GM12892 (cell line): ENCODE measurements at regions not wholly inside any gene's neighbourhood (a gene's known extent, or its start where the extent isn't known, plus 50 kb on each side); places are given as distances from the start of the nearest gene placed in this dataset.
"Not testable (repeated sequence)": the region's sequence is repeated elsewhere in the genome, so short reads cannot be mapped to it uniquely, and the experiment has no call there.

Experiments
- DNase-seq: peaks from one replicate; pipeline ENCODE4 v3.0.0; 2011; ENCODE audit not compliant: insufficient read length
- FAIRE-seq: peaks from 2 replicates; lab custom pipeline; 2011; peaks lifted over from hg19 to GRCh38; lab: Jason Lieb, UNC
- POLR2A ChIP-seq: IDR thresholded peaks from 2 replicates; pipeline ENCODE4 v1.6.1; 2011; ENCODE audit warnings: low read depth, low read length, control low read depth
- POLR2AphosphoS5 ChIP-seq: IDR thresholded peaks from 2 replicates; pipeline ENCODE4 v1.6.1; 2011; ENCODE audit warnings: low read depth, low read length, control low read depth
- TAF1 ChIP-seq: IDR thresholded peaks from 2 replicates; pipeline ENCODE4 v1.6.1; 2011; ENCODE audit warnings: low read depth, mild to moderate bottlenecking, control low read depth, low read length, borderline replicate concordance

DNA sequence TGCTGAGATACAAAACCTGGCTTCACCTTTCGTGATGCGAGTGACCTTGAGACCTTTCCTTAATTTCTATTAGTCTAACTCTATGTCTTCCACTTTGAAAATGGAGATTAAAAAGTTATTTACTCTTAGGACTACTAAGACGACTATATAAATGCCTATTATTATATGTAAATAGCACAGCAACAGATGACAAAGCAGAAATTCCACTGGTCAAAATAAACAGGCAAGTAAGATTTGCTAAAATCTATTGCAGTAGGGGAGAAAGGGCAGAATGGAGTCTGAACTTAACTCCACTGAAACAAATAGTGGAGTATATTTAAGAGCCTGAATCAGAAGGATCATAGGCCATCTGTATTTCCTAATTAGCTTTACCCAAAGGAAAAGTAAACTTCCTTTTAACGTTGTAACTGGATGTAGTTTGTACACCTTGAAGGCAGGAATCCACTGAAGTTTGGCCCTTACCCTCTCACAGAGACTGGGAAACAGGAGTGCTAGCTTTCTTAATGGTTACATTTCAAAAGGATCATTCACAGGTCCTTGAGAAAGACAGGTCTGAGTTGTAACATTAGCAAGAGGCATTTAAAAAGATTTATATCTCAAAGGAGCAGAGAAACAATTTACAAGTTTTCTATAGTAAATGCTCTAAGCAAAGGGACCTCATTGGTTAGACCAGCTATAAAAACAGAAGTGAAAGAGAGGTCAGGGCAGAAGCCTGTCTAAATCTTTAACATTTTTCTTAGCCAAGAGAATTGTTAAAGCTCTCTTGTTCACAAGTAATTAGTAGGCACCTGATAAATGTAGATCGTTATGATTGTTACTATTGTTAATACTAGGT is 332.5 kb downstream of the ZWINT start:
- DNase-seq: no peak
- TF ChIP-seq TAF1: no peak
- no peak for TF ChIP-seq POLR2A
- TF ChIP-seq POLR2AphosphoS5: no peak
- FAIRE-seq: no peak

DNA sequence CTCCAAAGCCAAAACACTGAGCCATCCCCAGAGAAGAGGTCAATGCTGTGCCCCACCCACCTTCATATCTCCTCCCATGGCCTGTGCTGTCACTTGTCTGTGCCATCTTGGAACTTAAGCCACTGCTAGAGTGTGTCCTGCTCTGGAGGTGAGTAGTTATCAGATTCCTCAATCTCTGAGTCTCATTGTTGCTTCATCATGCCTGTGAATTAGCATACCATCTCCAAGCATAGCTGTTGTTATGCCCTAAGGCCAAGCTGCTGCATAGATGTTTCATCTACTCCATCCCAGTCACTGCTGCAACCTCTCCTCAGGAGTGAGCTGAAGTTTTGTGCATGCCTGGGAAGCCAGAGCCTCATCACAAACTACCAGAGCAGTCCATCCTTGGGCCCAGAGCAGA is 349.0 kb downstream of the ZWINT start:
- no peak for FAIRE-seq
- TF ChIP-seq POLR2AphosphoS5 (no peak), TAF1 (no peak), POLR2A (no peak)
- DNase-seq: no peak

DNA sequence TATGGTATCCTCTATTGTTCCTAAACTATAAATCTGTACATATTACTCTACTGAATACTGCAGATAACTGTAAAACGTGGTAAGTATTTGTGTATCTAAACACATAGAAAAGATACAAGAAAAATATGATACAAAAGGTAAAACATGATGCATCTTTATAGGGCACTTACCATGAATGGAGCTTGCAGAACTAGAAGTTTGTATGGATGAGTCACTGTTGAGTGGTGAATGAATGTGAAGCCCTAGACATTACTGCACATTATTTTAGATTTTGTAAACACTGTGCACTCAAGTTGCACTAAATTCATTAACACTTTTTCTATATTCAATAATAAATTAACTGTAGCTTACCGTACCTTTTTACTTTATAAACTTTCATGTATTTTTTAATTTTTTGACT is 357.5 kb downstream of the ZWINT start:
- TF ChIP-seq POLR2A: no peak
- TF ChIP-seq TAF1: no peak
- TF ChIP-seq POLR2AphosphoS5: no peak
- no peak for DNase-seq
- FAIRE-seq: no peak

DNA sequence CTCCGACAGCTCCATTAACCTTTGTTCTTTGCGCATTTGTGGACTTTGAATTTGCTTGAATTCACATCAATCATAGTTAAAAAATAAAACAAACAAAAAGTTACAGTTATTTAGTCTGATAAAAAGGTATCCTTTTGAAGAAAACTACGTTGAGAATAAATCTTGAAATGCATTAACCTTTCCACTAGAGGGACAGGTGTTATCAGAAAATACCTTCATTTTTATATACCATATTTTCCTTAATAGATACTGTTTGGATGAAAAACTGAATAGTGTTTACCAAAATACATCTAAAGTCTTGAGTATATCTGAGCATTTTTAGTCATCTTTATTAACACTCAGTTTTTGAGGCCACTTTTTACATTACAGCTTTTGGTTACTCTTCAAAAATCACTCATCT is 371.9 kb downstream of the ZWINT start:
- no peak for FAIRE-seq
- no peak for DNase-seq
- TF ChIP-seq TAF1: no peak
- no peak for TF ChIP-seq POLR2A
- TF ChIP-seq POLR2AphosphoS5: no peak

DNA sequence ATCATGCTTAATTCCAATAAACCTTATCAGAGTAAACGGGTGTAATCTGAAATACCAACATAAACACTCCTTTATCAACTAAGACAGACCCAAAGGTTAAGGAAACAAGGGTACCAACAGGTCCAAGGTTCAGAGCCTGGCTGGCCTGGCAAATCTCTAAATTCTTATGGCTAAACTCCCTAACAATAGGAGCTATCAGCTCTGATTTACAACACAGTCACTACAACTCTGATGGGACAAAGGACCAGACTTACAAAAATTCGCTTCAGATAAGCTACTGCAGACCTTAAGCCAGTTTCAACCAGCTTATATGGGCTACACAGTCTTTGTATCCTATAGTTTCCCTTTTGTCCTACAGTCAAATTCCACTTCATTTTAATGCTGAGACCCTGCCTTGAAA is 381.9 kb downstream of the ZWINT start:
- no peak for DNase-seq
- TF ChIP-seq TAF1 (no peak), POLR2AphosphoS5 (no peak), POLR2A (no peak)
- no peak for FAIRE-seq

DNA sequence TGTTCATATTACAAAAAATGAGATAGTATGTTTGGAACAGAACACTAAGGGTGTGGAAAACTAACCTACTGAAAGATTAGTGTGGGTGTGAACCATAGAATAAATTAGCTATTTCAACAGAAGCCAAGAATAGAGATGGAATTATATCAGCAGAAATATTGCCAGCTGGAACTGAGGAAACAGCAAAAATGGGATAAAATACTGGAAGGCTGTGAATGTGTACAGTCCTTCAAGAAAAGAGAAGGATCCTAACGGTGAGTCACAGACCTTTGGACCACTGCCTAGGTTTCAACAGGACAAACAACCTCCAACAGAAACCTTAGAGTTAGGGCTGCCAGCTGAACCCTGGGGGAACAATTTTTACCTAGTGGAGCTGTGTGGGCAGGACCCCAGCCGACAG is 395.0 kb downstream of the ZWINT start:
- TF ChIP-seq POLR2AphosphoS5 (no peak), TAF1 (no peak), POLR2A (no peak)
- FAIRE-seq (no peak), DNase-seq (no peak)

DNA sequence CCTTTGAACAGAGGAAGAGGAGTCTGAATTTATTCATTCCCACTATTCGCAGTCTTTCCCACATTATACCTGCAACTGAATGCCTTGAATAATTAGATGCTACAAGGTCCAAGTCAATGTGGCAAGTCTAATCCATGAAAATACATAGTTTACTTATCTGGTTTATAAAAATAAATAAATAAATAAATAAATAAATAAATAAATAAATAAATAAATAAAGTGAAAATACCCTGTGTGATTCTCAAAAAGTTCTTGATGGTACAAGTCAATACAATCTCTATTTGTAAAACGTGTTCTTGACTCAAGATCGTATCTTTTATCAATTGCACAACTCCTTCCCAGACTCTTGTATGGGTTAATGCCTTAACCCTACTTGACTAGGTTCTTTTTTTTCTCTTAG is 417.7 kb downstream of the ZWINT start:
- no peak for TF ChIP-seq POLR2A
- TF ChIP-seq TAF1: no peak
- TF ChIP-seq POLR2AphosphoS5: no peak
- FAIRE-seq: no peak
- no peak for DNase-seq

DNA sequence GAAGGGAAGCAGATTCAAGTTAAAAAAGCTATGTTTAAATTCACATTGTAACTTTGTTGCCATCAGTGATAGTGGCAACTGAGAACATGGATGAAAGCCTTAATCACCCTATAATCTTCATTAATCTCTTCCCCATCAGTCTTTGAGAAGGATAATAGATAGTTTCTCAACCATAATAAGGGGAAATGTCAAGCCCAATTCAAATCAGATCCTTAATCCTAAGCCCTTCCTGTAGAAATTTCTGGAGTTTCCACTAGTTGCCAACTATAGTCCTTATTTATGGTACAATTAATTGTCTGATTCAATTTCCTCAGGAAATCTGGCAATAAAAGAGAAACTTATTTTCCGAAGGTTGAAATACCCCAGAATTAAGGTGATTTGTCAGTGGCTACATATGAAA is 431.8 kb downstream of the ZWINT start:
- TF ChIP-seq TAF1: no peak
- no peak for TF ChIP-seq POLR2AphosphoS5
- no peak for TF ChIP-seq POLR2A
- DNase-seq: no peak
- FAIRE-seq: no peak

DNA sequence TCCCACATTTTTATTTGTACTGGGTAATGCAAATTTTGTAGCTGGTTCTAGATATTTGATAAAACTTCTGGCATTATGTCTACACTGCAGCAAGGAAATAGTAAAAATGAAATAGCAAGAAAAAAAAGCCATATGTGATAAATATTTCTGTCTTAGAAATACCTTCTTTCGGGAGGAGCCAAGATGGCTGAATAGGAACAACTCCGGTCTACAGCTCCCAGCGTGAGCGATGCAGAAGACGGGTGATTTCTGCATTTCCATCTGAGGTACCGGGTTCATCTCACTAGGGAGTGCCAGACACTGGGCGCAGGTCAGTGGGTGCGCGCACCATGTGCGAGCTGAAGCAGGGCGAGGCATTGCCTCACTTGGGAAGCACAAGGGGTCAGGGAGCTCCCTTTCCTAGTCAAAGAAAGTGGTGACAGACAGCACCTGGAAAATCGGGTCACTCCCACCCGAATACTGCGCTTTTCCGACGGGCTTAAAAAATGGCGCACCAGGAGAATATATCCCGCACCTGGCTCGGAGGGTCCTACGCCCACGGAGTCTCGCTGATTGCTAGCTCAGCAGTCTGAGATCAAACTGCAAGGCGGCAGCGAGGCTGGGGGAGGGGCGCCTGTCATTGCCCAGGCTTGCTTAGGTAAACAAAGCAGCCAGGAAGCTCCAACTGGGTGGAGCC is 461.4 kb downstream of the ZWINT start:
- FAIRE-seq, DNase-seq: not testable (repeated sequence)

DNA sequence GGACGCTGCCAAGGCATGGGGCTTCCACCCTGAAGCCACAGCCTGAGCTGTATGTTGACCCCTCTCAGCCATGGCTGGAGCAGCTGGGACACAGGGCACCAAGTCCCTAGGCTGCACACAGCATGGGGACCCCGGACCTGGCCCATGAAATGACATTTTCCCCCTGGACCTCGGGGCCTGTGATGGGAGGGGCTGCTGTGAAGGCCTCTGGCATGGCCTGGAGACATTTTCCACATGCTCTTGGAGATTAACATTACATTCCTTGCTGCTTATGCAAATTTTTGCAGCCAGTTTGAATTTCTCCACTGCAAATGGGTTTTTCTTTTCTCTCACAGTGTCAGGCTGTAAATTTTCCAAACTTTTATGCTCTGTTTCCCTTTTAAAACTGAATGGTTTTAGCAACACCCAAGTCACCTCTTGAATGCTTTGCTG is 463.6 kb downstream of the ZWINT start:
- TF ChIP-seq POLR2A (no peak), TAF1 (no peak), POLR2AphosphoS5 (no peak)
- DNase-seq (no peak), FAIRE-seq (no peak)

DNA sequence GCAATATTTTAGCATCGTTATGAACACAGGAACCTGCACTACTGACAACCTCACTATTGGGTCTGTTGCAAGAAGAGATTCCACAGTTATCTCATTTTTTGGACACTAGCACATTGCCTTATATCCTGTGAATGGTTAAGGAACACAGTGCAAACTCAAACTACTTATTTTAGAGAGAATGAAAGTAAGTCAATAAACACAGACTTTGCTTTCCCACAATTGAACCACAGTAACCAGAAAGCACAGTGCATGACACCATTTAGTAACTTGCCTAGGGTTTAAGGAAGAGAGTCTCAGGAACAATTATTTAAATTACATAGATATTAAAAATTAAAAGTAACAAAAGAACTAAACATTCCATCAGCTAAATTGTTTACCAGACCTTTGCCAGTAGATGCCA is 468.8 kb downstream of the ZWINT start:
- TF ChIP-seq POLR2AphosphoS5: no peak
- no peak for TF ChIP-seq POLR2A
- no peak for DNase-seq
- no peak for FAIRE-seq

DNA sequence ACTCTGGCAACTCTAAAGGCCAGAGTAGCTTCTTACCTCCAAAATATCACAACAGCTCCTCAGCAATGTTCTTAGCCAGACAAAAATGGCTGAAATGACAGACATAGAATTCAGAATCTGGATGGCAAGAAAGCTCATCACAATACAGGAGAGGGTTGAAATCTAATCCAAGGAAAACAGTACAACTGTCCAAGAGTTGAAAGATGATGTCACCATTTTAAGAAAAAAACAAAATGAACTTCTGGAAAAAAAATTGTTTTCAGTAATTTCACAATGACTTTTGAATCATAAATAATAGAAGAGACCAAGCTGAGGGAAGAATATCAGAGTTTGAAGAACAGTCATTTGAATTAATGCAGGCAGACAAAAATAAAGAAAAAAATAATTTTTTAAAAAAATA is 479.5 kb downstream of the ZWINT start:
- FAIRE-seq (no peak), DNase-seq (no peak)
- no peak for TF ChIP-seq POLR2A
- TF ChIP-seq POLR2AphosphoS5: no peak
- no peak for TF ChIP-seq TAF1
